A673 (cell line): ENCODE measurements at regions not wholly inside any gene's neighbourhood (a gene's known extent, or its start where the extent isn't known, plus 50 kb on each side); places are given as distances from the start of the nearest gene placed in this dataset.

ENCODE experiments used
- CTCF ChIP-seq: fragments of 300-800, 200-600 bp; sonication (generic); conservative IDR thresholded peaks from 2 replicates; pipeline ENCODE4 v1.5.1; 2017; ENCODE audit warnings: low read depth, mild to moderate bottlenecking, antibody characterized with exemption, low read length, moderate library complexity, mixed read lengths
- EZH2 ChIP-seq: fragments of 200-600 bp; sonication (generic); IDR thresholded peaks from 2 replicates; pipeline ENCODE4 v1.6.1; 2017; ENCODE audit warnings: borderline replicate concordance, low read depth, mild to moderate bottlenecking, mixed read lengths, antibody characterized with exemption, low read length; ENCODE audit not compliant: poor library complexity, severe bottlenecking

- no peak for TF ChIP-seq EZH2
- TF ChIP-seq CTCF: no peak
These were observed 93.7 kb downstream of the ETS2 start for GRCh38 chr21:38899277-38899947.
